GM12878 (cell line): ENCODE measurements at regions not wholly inside any gene's neighbourhood (a gene's known extent, or its start where the extent isn't known, plus 50 kb on each side); places are given as distances from the start of the nearest gene placed in this dataset.
"Not testable (repeated sequence)": the region's sequence is repeated elsewhere in the genome, so short reads cannot be mapped to it uniquely, and the experiment has no call there.

ENCODE experiments used
- ATAC-seq: fragments of 200-7000 bp; cut with Tn5 transposase; 3 replicates; pipeline ENCODE4 v1.9.1; 2020; ENCODE audit warnings: mild to moderate bottlenecking, moderate library complexity
- BruUV-seq: library from RNA; stranded (reverse); fragments of 400-500 nt; replicated peaks from 2 replicates; lab custom pipeline; 2021; lab: Mats Ljungman, UMichigan
- CTCF ChIA-PET: fragments of 300-600 bp; sonication (Branson Sonifier 250); formaldehyde crosslinking; extraction: SDS; loops from one replicate; lab custom pipeline; 2021; ENCODE audit warnings: inconsistent platforms; lab: Yijun Ruan, JAX
- POLR2A ChIA-PET: fragments of 350-600 bp; formaldehyde crosslinking; extraction: SDS; loops from one replicate; lab custom pipeline; 2021; ENCODE audit warnings: inconsistent platforms; lab: Charles Lee
- RAD21 ChIA-PET: fragments of 300-600 bp; sonication (Branson Sonifier 250); formaldehyde crosslinking; loops from one replicate; lab custom pipeline; 2023; ENCODE audit warnings: antibody characterized with exemption; ENCODE audit not compliant: unreplicated experiment; lab: Charles Lee
- SMC1A ChIA-PET: fragments of 300-600 bp; sonication (Branson Sonifier 250); formaldehyde crosslinking; loops from one replicate; lab custom pipeline; 2023; ENCODE audit not compliant: unreplicated experiment, uncharacterized antibody; lab: Charles Lee
- DNase-seq: peaks from one replicate; pipeline ENCODE4 v3.0.0-alpha.2; 2011; ENCODE audit warnings: low read depth, low spot score
- FAIRE-seq: peaks from 3 replicates; lab custom pipeline; 2011; peaks lifted over from hg19 to GRCh38; lab: Jason Lieb, UNC
- H2AFZ ChIP-seq: 2 replicates; pipeline ENCODE4 v1.6.0; 2011; ENCODE audit warnings: low read depth, low read length, control low read depth; ENCODE audit not compliant: control insufficient read depth
- H3K27ac ChIP-seq: 2 replicates; pipeline ENCODE4 v1.5.1; 2011; ENCODE audit warnings: control low read depth; ENCODE audit not compliant: control insufficient read depth, insufficient read depth
- H3K27me3 ChIP-seq, 2 experiments: replicated peaks in 1 of 2; 2 replicates each; pipeline versions ENCODE4 v1.6.0 to v1.6.1; 2011; ENCODE audit warnings: low read length in 1 of 2; ENCODE audit not compliant: control insufficient read depth in 2 of 2, insufficient read depth in 2 of 2
- H3K36me3 ChIP-seq, 2 experiments: 2 replicates each; pipeline ENCODE4 v1.5.1; 2011; ENCODE audit warnings: low read length in 1 of 2; ENCODE audit not compliant: control insufficient read depth in 2 of 2, insufficient read depth in 2 of 2
- H3K4me1 ChIP-seq: 2 replicates; pipeline ENCODE4 v1.6.1; 2011; ENCODE audit warnings: mild to moderate bottlenecking, low read length, moderate library complexity, mixed read lengths; ENCODE audit not compliant: control insufficient read depth, insufficient read depth
- H3K4me2 ChIP-seq: 2 replicates; pipeline ENCODE4 v1.6.0; 2011; ENCODE audit warnings: control low read depth; ENCODE audit not compliant: control insufficient read depth, insufficient read depth
- H3K4me3 ChIP-seq: fragments of 200-600 bp; sonication (generic); 2 replicates; pipeline ENCODE4 v1.5.1; 2016
- H3K79me2 ChIP-seq: 2 replicates; pipeline ENCODE4 v1.6.0; 2011; ENCODE audit warnings: low read length; ENCODE audit not compliant: control insufficient read depth, insufficient read depth
- H3K9ac ChIP-seq: 2 replicates; pipeline ENCODE4 v1.8.0; 2011; ENCODE audit warnings: low read length, control low read depth, mixed read lengths; ENCODE audit not compliant: control insufficient read depth, insufficient read depth
- H3K9me3 ChIP-seq: replicated peaks from 3 replicates; pipeline ENCODE4 v1.5.1; 2011; ENCODE audit warnings: mild to moderate bottlenecking, low read length; ENCODE audit not compliant: control insufficient read depth, insufficient read depth
- H4K20me1 ChIP-seq: 2 replicates; pipeline ENCODE4 v1.6.0; 2011; ENCODE audit not compliant: control insufficient read depth, insufficient read depth
- HCFC1 ChIP-seq: fragments of 150-350 bp; IDR thresholded peaks from 2 replicates; pipeline ENCODE4 v1.6.1; 2014; ENCODE audit warnings: low read length
- IKZF1 ChIP-seq: fragments of 450-650 bp; conservative IDR thresholded peaks from 2 replicates; pipeline ENCODE4 v1.6.1; 2017; ENCODE audit warnings: antibody characterized with exemption, mild to moderate bottlenecking
- IKZF2 ChIP-seq, 2 experiments: fragments of 450-650 bp; IDR thresholded peaks; 2 replicates each; pipeline ENCODE4 v1.6.1; 2017; ENCODE audit warnings: mild to moderate bottlenecking in 2 of 2, moderate library complexity in 2 of 2
- MTA2 ChIP-seq: fragments of 450-650 bp; IDR thresholded peaks from 2 replicates; pipeline ENCODE4 v1.6.1; 2016; ENCODE audit warnings: low read depth, mild to moderate bottlenecking, moderate library complexity
- RUNX3 ChIP-seq: IDR thresholded peaks from 2 replicates; pipeline ENCODE4 v1.6.1; 2012; ENCODE audit warnings: low read length, inconsistent platforms
- SIX5 ChIP-seq: IDR thresholded peaks from 2 replicates; pipeline ENCODE4 v1.6.1; 2011; ENCODE audit warnings: mild to moderate bottlenecking, low read depth, low read length, moderate library complexity; ENCODE audit not compliant: severe bottlenecking
- SPI1 ChIP-seq: IDR thresholded peaks from 2 replicates; pipeline ENCODE4 v1.6.1; 2011; ENCODE audit warnings: low read depth, mild to moderate bottlenecking, low read length, moderate library complexity, borderline replicate concordance; ENCODE audit not compliant: insufficient read depth
- ZNF207 ChIP-seq: fragments of 450-650 bp; IDR thresholded peaks from 2 replicates; pipeline ENCODE4 v1.6.1; 2014; ENCODE audit warnings: antibody characterized with exemption, mild to moderate bottlenecking, borderline replicate concordance
- WGBS: methylation state at CpG from one replicate; pipeline ENCODE4 v1.1.6; 2016; ENCODE audit warnings: low lambda C conversion rate; ENCODE audit not compliant: insufficient replicate concordance, insufficient coverage; ENCODE audit errors: missing lambda C conversion rate; 5-methylcytosine and 5-hydroxymethylcytosine counted together
- in situ Hi-C: fragments of 300-500 bp; cut with MboI; formaldehyde crosslinking; loops from 9 replicates; pipeline ENCODE4 v1.14.3; 2018; ENCODE audit warnings: mixed read lengths
- intact Hi-C: fragments of 100-400 bp; cut with micrococcal nuclease; formaldehyde crosslinking; loops from one replicate; pipeline ENCODE4 v1.14.2; 2022; ENCODE audit not compliant: unreplicated experiment

GRCh38 chr9:73437758-73438157, 286.1 kb downstream of the ANXA1 start:
- TF ChIP-seq ZNF207 (no peak), HCFC1 (no peak), SIX5 (no peak), MTA2 (peak; percentile 18; the same call in 1 of the 2 replicates), SPI1 (peak; percentile 85), RUNX3 (peak; percentile 65), IKZF1 (peak; percentile 27; the same call in 1 of the 2 replicates), IKZF2 (IDR thresholded peaks at IDR 0.05) (peak; percentile 42 to 56; a peak in 2 of 4 replicates)
- TF ChIP-seq, all 136 proteins: peak for 5
- intact Hi-C loops (no loop called here), in situ Hi-C loops (no loop called here)
- Histone ChIP-seq H3K4me2 (no peak overlapping the region), H3K79me2 (no peaks in the 10 kb centered on the region), H3K4me1 (no peaks in the 10 kb centered on the region), H3K27ac (no peak overlapping the region), H2AFZ (no peak overlapping the region), H3K9me3 (no peaks in the 10 kb centered on the region), H3K36me3 (no peaks in the 10 kb centered on the region), H3K9ac (no peak overlapping the region), H3K4me3 (no peak overlapping the region), H3K27me3 (no peaks in the 10 kb centered on the region), H4K20me1 (no peaks in the 10 kb centered on the region)
- ChIA-PET CTCF (no interaction called here), POLR2A (no interaction called here), RAD21 (no interaction called here), SMC1A (no interaction called here)
- no peak for FAIRE-seq
- WGBS: 0% methylated on average over 1 of the region's 1 CpG
- no peak for DNase-seq
- BruUV-seq: no TSS peak
- peak; percentile 69 for ATAC-seq

GRCh38 chr9:73439839-73440238, 288.2 kb downstream of the ANXA1 start:
- POLR2A ChIA-PET, RAD21 ChIA-PET, BruUV-seq, in situ Hi-C loops, H3K4me1 ChIP-seq, H3K9ac ChIP-seq, H3K27me3 ChIP-seq, CTCF ChIA-PET, DNase-seq, H3K9me3 ChIP-seq, ATAC-seq, H4K20me1 ChIP-seq, intact Hi-C loops, H3K4me2 ChIP-seq, H3K4me3 ChIP-seq, FAIRE-seq, H2AFZ ChIP-seq, H3K36me3 ChIP-seq, H3K79me2 ChIP-seq, H3K27ac ChIP-seq: not testable (repeated sequence)
- 12% methylated on average over 6 of the region's 6 CpGs for WGBS
- SMC1A ChIA-PET: interaction anchor here (0.6 kb wide), 1 partner anchor 1615 kb away, joined by 4 read pairs; no protein-coding TSS in a partner anchor
